ENCODE measurements at regions not wholly inside any gene's neighbourhood (a gene's known extent, or its start where the extent isn't known, plus 50 kb on each side); places are given as distances from the start of the nearest gene placed in this dataset.

- TF ChIP-seq CTCF (IDR thresholded peaks at IDR 0.05) = no peak
- no peak for TF ChIP-seq POLR2A (IDR thresholded peaks at IDR 0.05)
Observed at GRCh38 chr9:126049896-126050604, 276.6 kb upstream of the MVB12B start.

Measured in Peyer's patch (tissue), 4 donors.